Loucy (cell line): ENCODE measurements at regions not wholly inside any gene's neighbourhood (a gene's known extent, or its start where the extent isn't known, plus 50 kb on each side); places are given as distances from the start of the nearest gene placed in this dataset.

ENCODE experiments used
- CTCF ChIP-seq: fragments of 200-600 bp; sonication (generic); conservative IDR thresholded peaks from 2 replicates; pipeline ENCODE4 v1.5.1; 2014; ENCODE audit warnings: mild to moderate bottlenecking, antibody characterized with exemption, low read length
- EZH2phosphoT487 ChIP-seq: fragments of 200-600 bp; IDR thresholded peaks from 2 replicates; pipeline ENCODE4 v1.6.1; 2018; ENCODE audit warnings: antibody characterized with exemption, mild to moderate bottlenecking, moderate library complexity, borderline replicate concordance

- no peak for TF ChIP-seq CTCF
- TF ChIP-seq EZH2phosphoT487: no peak
These were observed 297.0 kb upstream of the GULP1 start for GRCh38 chr2:187994464-187995331.
